HG03460 (cell line): ENCODE measurements at regions not wholly inside any gene's neighbourhood (a gene's known extent, or its start where the extent isn't known, plus 50 kb on each side); places are given as distances from the start of the nearest gene placed in this dataset.

Experiments used
- ATAC-seq: cut with Tn5 transposase; IDR thresholded peaks from one replicate; pipeline ENCODE4 v1.9.1; 2021; ENCODE audit not compliant: unreplicated experiment

GRCh38 chr1:55416164-55416842 is 201.1 kb upstream of the USP24 start:
- no peak for ATAC-seq

GRCh38 chr1:55413286-55413685 is 198.1 kb upstream of the USP24 start:
- no peak for ATAC-seq

GRCh38 chr1:55412060-55412459 is 196.9 kb upstream of the USP24 start:
- no peak for ATAC-seq

- ATAC-seq, result no peak
Observed at GRCh38 chr1:55402671-55403464, 187.7 kb upstream of the USP24 start.

- ATAC-seq, result no peak
Observed at GRCh38 chr1:55402142-55402541, 187.0 kb upstream of the USP24 start.

- ATAC-seq, result no peak
Observed at GRCh38 chr1:55400508-55400907, 185.3 kb upstream of the USP24 start.

GRCh38 chr1:55399346-55399745 is 184.2 kb upstream of the USP24 start:
- ATAC-seq, result no peak

GRCh38 chr1:55396381-55396891 is 181.3 kb upstream of the USP24 start:
- ATAC-seq, result no peak

GRCh38 chr1:55388960-55389359 is 173.8 kb upstream of the USP24 start:
- no peak for ATAC-seq

- ATAC-seq, result no peak
Observed at GRCh38 chr1:55387145-55387544, 172.0 kb upstream of the USP24 start.

GRCh38 chr1:55386456-55386855 is 171.3 kb upstream of the USP24 start:
- ATAC-seq, result no peak

- no peak for ATAC-seq
Observed at GRCh38 chr1:55385402-55386018, 170.3 kb upstream of the USP24 start.

- no peak for ATAC-seq
Observed at GRCh38 chr1:55384637-55385036, 169.5 kb upstream of the USP24 start.

GRCh38 chr1:55382806-55383305 is 167.7 kb upstream of the USP24 start:
- no peak for ATAC-seq

- ATAC-seq, result no peak
Observed at GRCh38 chr1:55381983-55382382, 166.8 kb upstream of the USP24 start.

- no peak for ATAC-seq
Observed at GRCh38 chr1:55381491-55381890, 166.3 kb upstream of the USP24 start.

GRCh38 chr1:55380355-55380970 is 165.3 kb upstream of the USP24 start:
- no peak for ATAC-seq

- ATAC-seq, result no peak
Observed at GRCh38 chr1:55378582-55378981, 163.4 kb upstream of the USP24 start.

- no peak for ATAC-seq
Observed at GRCh38 chr1:55376897-55377296, 161.7 kb upstream of the USP24 start.

- no peak for ATAC-seq
Observed at GRCh38 chr1:55375617-55376258, 160.6 kb upstream of the USP24 start.
